ENCODE measurements at regions not wholly inside any gene's neighbourhood (a gene's known extent, or its start where the extent isn't known, plus 50 kb on each side); places are given as distances from the start of the nearest gene placed in this dataset.

GRCh38 chr2:118190474-118190873, 102.2 kb downstream of the INSIG2 start:
- no peak for TF ChIP-seq CTCF (IDR thresholded peaks at IDR 0.05; ENCODE audit: low read depth, low read length)
- no peak for TF ChIP-seq MYC (IDR thresholded peaks at IDR 0.05; ENCODE audit: low read depth, low read length)
